ENCODE measurements at regions not wholly inside any gene's neighbourhood (a gene's known extent, or its start where the extent isn't known, plus 50 kb on each side); places are given as distances from the start of the nearest gene placed in this dataset.

DNA sequence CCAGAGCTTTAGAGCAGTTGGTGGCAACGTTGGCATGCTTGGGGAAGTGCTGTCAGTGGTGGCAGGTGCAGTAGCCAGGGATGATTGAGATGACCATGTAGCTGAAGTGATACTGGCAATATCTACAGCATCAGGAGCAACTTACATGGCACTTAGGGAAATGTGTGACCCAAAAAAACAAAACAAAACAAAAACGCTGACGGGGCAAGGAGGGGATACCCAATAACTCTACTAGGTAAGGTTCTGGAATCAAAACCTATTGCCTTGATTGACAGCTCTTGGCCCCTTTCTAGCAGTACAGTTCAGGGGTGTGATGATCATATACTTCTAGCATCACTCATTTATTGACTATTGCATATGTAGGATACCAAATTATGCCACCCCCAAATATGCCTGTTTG, 312.6 kb downstream of the AASDHPPT start (continued):
- TF ChIP-seq, protein P1, sequence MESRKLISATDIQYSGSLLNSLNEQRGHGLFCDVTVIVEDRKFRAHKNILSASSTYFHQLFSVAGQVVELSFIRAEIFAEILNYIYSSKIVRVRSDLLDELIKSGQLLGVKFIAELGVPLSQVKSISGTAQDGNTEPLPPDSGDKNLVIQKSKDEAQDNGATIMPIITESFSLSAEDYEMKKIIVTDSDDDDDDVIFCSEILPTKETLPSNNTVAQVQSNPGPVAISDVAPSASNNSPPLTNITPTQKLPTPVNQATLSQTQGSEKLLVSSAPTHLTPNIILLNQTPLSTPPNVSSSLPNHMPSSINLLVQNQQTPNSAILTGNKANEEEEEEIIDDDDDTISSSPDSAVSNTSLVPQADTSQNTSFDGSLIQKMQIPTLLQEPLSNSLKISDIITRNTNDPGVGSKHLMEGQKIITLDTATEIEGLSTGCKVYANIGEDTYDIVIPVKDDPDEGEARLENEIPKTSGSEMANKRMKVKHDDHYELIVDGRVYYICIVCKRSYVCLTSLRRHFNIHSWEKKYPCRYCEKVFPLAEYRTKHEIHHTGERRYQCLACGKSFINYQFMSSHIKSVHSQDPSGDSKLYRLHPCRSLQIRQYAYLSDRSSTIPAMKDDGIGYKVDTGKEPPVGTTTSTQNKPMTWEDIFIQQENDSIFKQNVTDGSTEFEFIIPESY (IDR thresholded peaks at IDR 0.05; ENCODE audit: extremely low read depth, insufficient replicate concordance, low read length), result no peak

DNA sequence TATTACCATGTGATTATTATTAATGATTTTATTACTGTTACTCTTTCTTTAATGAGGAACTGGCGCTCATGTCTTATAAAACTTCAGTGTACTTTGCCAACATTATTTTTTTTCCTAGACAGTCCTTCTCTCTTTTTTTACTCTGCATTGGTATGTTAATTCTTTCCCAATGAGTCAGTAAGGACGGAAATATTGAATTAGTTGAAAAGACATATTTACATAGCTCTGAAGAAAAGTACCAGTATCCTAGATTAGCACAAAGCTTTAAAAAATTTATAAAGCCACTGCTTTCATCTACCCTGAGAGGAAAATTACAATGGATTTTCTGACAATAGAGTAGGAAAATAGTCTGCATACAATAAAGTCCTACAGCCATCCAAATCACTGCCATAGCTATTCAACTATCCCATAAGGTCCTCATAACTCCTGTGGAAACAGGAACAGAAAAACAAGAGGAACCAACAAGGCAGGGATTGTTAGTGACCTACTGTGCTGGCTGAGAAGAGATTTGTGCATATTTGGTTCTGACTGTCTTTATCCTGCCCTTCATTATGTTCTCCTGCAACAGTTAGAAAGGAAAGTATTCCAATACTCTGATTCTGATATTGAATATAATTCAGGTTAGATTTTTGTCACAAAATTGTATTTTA, 314.4 kb downstream of the AASDHPPT start:
- POLR2A ChIA-PET, result no interaction called here
- H3K9ac ChIP-seq (ENCODE audit: low read length), result no peak overlapping the region
- H3K9me2 ChIP-seq (ENCODE audit: insufficient read depth), result no peaks in the 10 kb centered on the region
- H3K79me2 ChIP-seq (ENCODE audit: insufficient read depth, low read length), result no peaks in the 10 kb centered on the region
- no TSS peak for BruUV-seq (replicated peaks)
- DNase-seq (ENCODE audit: low read depth, low spot score), result no peak
- TF ChIP-seq EZH2phosphoT487 (IDR thresholded peaks at IDR 0.05; ENCODE audit: borderline replicate concordance) (no peak), RAD21 (IDR thresholded peaks at IDR 0.05; ENCODE audit: low read depth) (no peak), FOSL1 (IDR thresholded peaks at IDR 0.05; ENCODE audit: low read depth) (peak; percentile 22; the same call in 1 of the 2 replicates)
- H3K9me3 ChIP-seq (ENCODE audit: control insufficient read depth in 1 of 2, insufficient read depth in 1 of 2, low read depth in 1 of 2, low read length in 2 of 2), result peaks cover 0 to 3% of the 10 kb centered on the region in 2 experiments; a peak in 1 of 4 replicates
- no peaks in the 10 kb centered on the region for H3K36me3 ChIP-seq (ENCODE audit: control insufficient read depth in 1 of 2, insufficient read depth in 2 of 2, low read length in 2 of 2)
- H3K27me3 ChIP-seq (ENCODE audit: insufficient read depth, low read length), result no peaks in the 10 kb centered on the region
- H3K27ac ChIP-seq (ENCODE audit: low read depth, low read length), result no peak overlapping the region
- RAD21 ChIA-PET (ENCODE audit: low non-redundant PET in 1 of 2, low total read pairs in 2 of 2, uncharacterized antibody in 2 of 2, unreplicated experiment in 2 of 2), result no interaction called here
- CTCF ChIA-PET, result no interaction called here
- no peak for ATAC-seq
- no peaks in the 10 kb centered on the region for H4K20me1 ChIP-seq (ENCODE audit: insufficient read depth)
- no peak overlapping the region for H3K4me3 ChIP-seq (replicated peaks in 1 of 2; ENCODE audit: low read depth in 1 of 2, low read length in 2 of 2)
- H3K4me1 ChIP-seq (ENCODE audit: control insufficient read depth in 1 of 2, insufficient read depth in 2 of 2, low read length in 2 of 2), result peaks cover 0 to 20% of the 10 kb centered on the region in 2 experiments; a peak in 2 of 4 replicates
- H2AFZ ChIP-seq (ENCODE audit: low read depth, low read length, poor library complexity, severe bottlenecking), result no peak overlapping the region
- H3K4me2 ChIP-seq (ENCODE audit: low read length), result no peak overlapping the region
- intact Hi-C loops (cut with micrococcal nuclease), result no loop called here
